GM19438 (cell line): ENCODE measurements at regions not wholly inside any gene's neighbourhood (a gene's known extent, or its start where the extent isn't known, plus 50 kb on each side); places are given as distances from the start of the nearest gene placed in this dataset.

Source experiments
- ATAC-seq: cut with Tn5 transposase; IDR thresholded peaks from one replicate; pipeline ENCODE4 v1.9.1; 2021; ENCODE audit warnings: low read depth; ENCODE audit not compliant: unreplicated experiment

DNA sequence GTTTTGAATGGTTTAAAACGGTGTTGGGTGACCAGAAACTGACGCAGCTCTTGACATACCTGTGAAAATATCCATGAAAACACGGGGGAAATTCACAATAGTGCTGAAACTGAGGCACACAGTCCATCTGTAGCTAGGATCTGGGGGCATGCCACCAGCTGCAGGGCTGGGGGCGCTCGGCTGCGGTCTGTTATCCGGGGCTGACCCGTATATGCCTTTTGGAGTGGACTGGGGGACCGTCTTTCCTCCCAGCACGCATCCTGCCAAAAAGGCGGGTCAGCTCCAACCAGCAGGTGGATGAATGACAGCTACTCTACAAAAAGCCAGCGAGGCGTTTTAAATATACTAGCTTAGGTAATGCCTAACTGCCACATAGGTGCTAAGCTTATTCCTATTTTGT, 729.8 kb downstream of the QKI start:
- ATAC-seq: no peak

DNA sequence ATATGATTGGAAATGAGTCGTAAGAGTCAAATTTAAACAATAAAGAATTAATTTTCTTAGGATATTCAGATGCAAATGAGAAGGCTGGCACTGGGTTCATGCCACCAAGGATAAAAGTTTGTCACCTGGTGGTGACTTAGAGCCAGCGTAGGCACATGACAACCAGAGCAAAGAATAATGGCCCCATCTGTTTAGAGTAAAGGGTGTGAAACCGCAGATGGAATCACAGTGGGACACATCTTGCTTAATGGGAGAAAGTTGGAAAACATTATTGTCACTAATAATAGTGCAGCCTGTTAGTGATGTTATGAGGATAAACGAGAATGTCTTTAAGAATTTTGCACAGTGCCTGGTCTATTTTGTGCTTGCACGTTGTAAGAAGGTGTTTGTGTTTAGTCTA, 727.8 kb downstream of the QKI start:
- ATAC-seq: no peak

DNA sequence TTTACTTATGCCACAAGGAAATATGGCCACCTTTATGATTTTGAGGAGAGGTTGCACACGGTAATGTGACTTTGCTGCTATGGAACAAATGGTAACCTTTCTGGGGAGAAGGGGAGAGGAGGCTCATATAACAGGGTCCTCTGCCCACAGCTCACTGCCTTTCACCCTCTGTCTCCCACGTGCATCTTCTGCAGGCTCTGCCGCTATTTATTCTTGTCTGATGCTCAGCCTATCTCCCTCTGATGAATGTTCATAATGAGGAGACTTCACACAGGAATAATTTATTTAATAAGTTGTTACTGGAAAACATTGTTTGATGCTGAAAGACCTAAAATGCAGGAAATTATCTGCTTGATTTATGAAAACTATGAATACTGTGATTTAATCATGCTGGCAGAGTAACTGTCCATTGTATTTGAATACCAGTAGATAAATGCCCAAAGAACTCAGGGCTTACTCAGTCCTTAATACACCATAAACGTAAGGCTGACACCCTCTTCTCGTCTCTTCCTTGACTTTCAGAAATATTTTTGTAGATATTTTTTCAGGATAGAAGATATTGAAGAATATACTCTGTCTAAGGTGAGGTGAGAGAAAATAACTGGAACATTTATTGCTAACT, 721.1 kb downstream of the QKI start:
- no peak for ATAC-seq

DNA sequence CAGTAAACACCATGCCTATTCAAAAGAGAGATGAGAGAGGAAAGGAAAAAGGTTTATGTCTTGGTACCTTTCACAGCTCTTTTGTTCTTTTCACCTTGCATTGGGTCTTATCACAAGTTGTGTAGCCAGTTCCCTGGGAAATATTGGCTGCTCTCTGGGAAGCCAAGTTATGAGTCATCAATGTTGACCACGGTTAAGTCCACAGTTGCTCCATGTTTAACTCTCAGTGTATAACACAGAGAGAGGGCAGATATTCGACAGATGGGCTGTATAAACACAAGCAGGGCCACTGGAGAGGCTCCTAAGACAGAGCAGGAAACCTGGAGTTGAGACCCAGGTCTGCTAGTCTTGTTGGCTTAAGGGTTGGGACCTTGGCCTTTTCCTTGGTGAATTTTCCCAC, 718.6 kb downstream of the QKI start:
- no peak for ATAC-seq

DNA sequence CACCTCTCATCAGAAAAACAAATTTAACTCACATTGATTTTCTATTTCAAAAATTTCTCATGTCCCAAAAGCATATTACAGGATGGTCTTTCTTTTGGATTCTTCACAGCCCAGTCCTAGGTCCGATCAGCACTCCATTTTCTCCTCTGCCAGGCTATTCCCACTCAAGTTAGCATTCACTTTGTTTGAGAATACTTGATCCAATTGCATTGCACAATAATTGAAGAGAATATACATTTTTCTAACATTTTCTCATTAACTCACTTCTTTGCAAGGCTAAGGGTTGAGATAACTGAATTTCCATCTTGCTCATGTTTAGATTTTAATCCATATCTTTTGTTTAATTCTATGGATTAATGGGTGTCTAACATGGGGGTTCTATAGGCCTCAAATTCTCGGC, 716.1 kb downstream of the QKI start:
- ATAC-seq: no peak

DNA sequence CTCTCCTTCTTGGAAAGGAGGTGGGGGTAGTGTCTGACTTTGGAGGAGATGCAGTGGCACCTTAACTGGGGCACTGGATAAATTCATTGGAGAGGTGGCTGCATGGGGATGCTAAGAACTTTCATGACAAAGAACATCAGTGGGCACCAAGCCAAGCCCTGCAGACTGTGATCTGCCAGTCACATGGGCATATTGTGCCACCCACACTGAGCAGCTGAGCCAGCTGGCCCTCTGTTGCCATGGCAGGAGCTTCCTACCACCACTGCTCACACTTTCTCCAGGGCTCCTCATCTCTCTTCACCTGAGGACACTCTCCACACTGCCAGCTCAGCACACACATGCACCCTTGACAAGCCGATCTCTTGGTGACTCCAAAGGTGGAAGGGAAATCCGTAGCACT, 715.6 kb downstream of the QKI start:
- no peak for ATAC-seq

DNA sequence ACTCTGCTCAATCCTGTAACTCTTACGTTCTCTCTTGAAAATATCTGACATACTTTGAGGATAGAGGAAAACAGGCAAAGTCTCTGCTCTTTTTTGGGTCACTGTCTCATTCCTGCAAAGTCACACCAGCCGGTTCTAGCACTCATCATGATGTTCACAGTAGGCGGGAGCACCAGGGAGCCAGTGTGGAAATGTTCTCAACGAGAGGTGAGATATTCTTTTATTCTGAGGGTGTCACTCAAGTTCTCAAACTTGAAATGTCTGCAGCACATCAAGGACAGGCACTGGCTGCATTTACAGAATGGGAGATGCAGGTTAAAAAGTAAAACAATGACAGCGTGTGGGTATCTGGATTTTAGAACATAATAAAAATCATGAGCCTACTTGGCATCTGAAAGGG, 714.7 kb downstream of the QKI start:
- ATAC-seq: no peak

DNA sequence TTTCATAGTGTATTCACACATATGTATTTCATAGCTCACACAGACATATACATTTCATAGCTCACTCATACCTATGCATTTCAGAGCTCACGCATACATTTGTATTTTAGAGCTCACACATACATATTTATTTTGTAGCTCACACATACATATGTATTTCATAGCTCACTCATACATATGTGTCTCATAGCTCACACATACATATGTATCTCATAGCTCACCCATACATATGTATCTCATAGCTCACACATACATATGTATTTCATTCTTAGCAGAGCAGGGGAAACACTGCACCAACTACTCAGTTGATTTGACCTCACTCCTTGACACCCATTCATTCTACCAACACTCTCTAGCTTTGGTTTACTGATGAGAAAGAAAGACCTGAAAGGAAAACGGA, 713.6 kb downstream of the QKI start:
- ATAC-seq: no peak

DNA sequence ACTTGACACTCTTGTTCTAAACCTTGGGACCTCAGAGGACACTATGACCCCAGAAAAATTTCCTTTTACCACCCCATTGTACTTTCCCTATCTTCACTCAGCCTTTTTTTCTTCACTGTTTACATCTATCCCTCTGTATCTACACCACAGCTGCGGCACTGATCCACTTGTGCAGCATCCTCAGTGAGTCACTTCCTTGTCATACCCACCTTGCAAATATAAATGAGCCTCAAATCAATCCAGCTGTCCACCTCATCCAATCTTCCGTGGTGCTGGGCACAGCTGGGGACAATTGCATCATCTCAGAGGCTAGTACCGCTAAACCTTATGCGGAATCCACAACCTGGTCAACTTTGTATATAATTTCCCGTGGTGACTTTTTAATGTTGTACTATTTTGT, 710.5 kb downstream of the QKI start:
- ATAC-seq: no peak

DNA sequence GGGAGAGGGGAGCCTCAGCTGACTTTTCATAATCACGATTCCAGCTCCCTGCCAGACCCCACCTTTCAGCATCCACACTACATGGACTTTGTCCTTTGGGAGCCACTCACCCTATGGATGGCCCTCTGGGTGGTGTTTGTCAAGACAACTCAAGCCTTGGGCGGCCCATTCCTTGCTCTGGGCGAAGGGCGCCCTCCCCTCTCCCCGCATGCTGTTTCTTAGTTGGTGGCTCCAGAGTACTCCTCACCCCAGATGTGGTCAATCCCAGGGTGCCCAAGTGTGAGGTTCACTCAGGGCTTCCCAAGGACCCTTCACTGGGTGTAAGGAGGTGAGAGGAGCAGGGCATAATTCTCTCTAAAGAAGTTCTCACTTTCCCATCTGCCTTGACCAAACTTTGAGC, 710.0 kb downstream of the QKI start:
- ATAC-seq: no peak

DNA sequence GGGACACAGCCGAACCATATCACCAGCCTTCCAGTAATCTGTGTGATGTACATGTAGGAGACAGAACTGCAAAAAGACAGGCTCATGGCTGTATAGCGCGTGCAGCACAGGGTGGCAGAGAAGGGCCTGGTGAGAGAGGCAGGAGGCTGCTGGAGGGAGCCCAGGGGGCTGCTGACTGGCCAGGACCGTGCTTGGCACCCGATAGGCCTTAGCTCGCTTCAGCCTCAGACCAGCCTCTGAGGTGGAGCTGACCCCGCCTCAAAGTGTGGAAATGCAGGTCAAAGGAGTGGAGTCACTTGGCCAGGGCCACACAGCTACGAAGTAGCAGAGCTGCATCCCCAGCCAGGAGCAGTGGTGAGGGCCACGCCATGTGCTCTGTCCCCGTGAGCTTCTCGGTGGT, 707.6 kb downstream of the QKI start:
- no peak for ATAC-seq

DNA sequence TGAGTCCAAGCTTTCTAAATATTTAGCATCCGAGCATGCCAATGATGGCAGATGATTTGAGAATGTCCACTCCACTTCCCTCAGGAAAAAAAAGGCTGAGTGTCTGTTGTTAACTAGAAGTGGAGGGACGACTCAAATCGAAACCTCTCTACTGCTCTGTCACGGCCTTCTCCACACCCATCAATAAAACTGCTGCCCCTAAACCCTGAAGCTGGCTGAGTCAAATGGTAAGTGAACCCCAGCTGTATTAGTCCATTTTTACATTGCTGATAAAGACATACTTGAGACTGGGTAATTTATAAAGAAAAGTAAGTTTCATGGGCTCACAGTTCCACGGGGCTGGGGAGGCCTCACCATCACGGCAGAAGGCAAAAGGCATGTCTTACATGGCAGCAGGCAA, 707.0 kb downstream of the QKI start:
- no peak for ATAC-seq

DNA sequence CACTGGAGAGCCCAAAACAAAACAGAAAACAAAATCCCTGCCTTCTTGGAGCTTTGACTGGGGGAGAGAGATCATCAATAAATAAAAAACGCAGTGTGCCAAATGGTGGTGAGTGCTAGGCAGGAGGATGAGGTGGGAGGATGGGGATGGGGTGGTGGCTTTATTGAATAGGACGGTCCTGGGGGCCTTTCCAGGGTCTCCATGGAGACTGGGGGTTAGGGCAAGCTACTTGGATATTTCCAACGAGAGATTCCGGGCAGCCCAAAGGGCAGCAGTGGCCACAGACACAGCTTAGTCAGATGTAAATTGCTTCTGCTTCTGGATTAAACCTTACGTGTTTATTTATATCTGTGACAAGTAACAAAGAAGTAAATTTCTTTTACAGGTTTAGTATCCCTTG, 700.1 kb downstream of the QKI start:
- no peak for ATAC-seq

DNA sequence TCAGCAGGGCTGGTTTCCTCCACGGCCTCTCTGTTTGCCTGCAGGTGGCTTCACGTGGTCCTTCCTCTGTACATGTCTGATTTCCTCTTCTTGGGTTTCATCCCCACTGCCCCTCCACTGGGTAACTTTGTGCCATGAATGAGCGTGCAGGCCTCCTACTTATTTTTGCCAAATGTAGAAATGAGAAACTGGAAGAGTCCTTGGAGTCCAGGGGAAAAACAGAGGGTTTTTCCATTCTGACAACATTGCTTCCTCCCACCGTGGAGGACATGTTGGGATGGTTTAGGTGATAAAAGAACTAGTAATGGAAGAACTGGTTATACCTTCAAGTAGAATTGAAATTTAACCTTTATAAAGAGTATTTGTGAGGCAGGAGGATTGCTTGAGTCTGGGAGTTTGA, 699.5 kb downstream of the QKI start:
- no peak for ATAC-seq

DNA sequence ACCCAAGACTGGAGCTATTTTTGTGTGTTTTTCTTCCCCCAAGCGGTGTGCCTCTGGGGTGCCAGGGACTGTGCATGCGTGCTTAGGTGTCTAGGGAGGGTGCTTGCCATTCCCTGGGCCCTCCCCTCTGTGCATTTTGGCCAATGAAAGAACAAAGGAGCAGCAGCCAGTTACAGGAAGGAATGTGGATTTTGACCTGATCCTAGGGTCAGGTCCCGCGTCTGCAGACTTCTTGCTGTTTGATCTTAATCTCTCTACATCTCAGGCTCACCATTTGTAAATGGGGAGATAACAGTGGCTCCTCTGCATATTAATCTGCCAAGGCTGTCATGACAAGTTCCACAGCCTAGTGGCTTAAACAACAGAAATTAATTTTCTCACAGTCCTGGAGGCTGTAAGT, 699.1 kb downstream of the QKI start:
- no peak for ATAC-seq

DNA sequence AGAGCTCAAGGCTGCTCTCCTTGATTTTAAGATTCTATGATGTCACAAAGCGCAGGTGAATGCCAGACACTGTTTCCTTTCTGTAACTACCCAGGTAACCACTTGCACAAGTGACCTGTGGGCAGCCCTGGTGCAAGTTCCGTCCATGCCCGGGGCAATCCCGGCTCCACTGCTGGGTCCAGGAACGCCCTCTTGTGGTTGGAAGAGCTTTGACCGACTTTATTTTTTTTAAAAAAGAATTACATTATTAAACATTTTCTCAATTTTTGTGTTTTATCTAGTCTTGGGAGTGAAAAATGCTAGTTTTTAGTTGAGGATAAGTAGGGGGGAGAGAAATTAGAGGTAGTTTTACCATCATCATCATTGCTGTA, 695.2 kb downstream of the QKI start:
- no peak for ATAC-seq

DNA sequence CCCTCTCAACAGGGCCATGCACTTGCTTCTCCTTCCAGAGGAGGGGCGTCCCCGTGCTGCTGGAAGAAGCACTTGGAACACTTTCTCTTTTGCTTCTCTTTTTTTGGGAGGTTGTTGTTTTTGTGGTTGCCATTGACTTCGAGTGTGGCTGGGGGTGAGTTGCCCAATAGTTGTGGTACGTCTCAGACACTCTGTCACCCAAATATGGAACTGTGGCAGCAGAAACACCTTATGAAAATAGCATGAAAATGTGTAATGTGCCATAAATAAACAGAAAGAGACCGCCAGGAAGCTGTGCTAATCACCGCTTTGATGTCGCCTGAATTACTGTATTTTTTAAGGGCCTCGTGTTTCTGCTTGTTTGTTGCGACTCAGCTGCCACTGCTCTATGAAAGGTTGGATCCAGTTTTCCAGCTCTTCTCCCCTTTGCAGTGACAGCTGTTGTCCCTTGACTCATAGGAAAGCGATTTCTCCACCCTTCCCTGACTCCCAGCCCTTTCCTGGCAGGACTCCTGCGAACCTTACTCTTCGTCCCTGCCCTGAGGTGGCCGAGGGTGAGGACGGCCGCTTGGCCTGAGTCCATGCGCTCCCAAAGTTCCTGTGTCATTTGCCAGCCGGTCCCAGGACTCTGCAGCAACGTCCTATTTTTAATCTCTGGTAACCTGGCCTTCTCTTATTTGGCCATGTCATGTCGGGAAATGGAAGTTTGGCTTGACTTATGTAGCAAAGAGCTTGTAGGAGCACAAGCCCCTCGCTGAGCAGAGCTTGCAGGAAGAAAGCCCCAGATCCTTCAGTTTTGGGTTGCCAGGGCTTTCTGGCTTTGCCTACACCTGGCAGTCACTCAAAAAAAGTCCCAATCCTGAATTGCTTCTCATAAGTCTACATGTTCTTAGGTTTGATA, 694.6 kb downstream of the QKI start:
- ATAC-seq: no peak

DNA sequence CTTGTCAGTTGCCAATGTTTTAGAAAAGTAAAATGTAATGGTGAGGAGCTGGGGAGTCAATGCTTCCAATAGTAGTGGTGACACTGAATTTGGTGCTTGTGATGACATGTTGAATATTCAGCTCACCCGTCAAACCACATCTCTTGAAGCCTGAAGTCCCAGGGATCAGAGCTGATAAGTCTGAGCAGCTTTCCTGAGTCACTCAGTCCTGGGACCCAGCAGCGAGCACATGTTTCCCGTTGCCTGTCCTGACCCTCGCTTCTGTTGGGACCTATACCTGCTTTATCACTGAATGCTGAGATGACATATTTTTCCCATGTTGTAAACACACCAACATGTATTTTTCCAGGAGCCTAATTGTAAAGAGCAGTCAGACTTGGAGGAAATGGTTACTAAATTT, 693.6 kb downstream of the QKI start:
- no peak for ATAC-seq

DNA sequence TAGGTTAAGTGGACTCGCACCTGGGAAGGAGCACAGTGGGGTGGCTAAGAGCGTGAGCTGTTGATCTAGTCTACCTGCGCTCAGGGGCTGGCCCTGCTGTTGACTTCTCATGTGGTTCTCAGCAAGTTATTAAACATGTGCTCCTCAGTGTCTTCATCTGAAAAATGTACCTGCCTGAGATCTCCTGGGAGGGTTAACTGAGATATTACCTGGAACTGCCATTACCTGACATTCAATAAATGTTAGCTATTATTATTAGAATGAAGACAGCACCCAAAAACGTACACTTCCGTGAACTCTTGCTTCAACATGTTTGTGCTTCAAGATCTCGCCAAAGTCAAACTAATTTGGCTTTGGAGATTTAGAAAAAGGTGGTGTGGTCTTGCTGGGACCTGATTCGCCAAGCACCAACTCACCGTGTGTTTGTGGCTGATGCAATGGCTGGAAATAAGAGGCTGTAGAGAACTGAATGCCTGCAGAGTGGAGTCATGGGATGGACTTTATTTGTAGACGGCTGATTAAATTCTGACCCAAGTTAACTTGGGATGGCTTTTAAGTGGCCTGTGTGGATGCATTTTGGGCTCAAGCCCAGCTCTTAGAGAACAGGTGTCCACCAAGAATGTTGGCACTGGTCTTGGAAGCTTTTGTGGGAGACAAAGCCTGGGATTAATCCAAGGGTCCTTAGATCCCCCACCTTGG, 692.9 kb downstream of the QKI start:
- ATAC-seq: no peak

DNA sequence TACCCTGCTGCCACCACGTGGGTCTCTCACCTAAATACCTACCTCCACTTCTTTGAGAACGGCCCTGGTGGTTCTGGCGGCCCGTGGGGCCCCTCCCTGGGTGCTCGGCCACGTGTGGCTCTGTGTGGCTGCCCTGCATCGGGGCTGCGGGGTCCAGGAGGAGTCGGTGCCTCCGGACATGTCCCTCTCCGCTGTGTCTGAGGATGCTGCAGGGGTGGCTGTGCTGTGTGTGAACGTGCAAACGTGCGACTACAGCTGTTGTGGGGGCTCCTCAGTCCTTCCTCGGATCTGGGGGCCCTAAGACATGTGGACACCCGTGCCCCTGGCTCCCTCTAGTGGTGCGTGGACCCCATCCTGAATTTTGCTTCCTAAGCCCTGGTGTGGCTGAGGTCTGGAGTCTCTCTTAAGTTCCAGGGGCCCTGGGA, 691.8 kb downstream of the QKI start:
- no peak for ATAC-seq

DNA sequence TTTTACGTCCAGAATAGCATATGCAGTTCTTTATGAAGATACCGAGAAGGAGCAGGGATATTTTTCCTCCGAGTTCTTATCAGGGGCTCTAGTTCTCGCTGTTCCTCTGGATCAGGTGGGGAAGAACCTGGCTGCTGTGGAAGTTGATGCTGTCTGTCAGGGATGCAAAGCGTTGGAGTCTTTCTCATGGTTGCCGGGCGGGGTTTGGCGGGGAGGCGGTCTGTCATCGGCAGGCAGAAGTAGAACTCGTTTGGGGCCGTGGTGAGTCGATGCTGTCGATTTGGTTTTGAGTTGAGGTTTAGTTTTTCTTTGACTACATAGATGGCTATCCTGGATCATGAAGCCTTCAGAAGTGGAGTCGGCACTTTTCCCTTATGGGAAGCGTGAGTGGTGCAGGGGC, 691.2 kb downstream of the QKI start:
- no peak for ATAC-seq

DNA sequence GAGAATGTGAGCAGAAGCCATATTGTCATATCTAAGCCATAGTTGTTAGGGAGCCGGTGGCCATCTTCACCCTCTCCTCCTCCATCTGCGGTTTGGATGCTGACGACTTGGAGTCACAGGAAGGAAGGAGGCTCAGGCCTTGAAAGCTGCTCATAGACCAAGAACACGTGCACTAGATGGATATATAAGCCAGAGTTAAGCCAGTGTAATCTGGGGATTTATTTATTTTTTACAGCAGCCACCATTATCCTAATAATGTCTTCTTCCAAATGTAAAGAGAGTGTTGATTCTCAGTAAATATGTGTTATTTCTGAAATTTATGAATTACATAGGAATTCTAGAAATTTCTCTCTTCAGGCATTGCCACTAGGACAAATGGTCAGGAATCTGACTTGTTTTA, 689.9 kb downstream of the QKI start:
- ATAC-seq: no peak
